ENCODE measurements at regions not wholly inside any gene's neighbourhood (a gene's known extent, or its start where the extent isn't known, plus 50 kb on each side); places are given as distances from the start of the nearest gene placed in this dataset.

- no peaks in the 10 kb centered on the region for H3K36me3 Mint-ChIP-seq (ENCODE audit: insufficient read depth, unreplicated experiment)
- H3K4me3 Mint-ChIP-seq (ENCODE audit: unreplicated experiment) = no peak overlapping the region
- no peaks in the 10 kb centered on the region for H3K4me1 ChIP-seq
- DNase-seq = no peak
- peaks cover 9% of the 10 kb centered on the region for H3K9me3 Mint-ChIP-seq (ENCODE audit: unreplicated experiment)
- H3K27me3 ChIP-seq (replicated peaks; ENCODE audit: control insufficient read depth, insufficient read depth, low read length) = no peaks in the 10 kb centered on the region
- no peaks in the 10 kb centered on the region for H3K9me3 ChIP-seq
- intact Hi-C loops (cut with micrococcal nuclease; ENCODE audit: unreplicated experiment) = no loop called here
- no peak overlapping the region for H3K27ac Mint-ChIP-seq (ENCODE audit: unreplicated experiment)
- ChIA-PET CTCF (no interaction called here), POLR2A (no interaction called here)
- H3K4me1 Mint-ChIP-seq (ENCODE audit: low read depth, unreplicated experiment) = no peaks in the 10 kb centered on the region
- BruUV-seq (replicated peaks) = no TSS peak
- H3K27me3 Mint-ChIP-seq (ENCODE audit: insufficient read depth, unreplicated experiment) = no peaks in the 10 kb centered on the region
- no peak overlapping the region for H3K4me3 ChIP-seq (ENCODE audit: low read depth, low read length)
- TF ChIP-seq CTCF (IDR thresholded peaks at IDR 0.05; ENCODE audit: insufficient read depth in 1 of 2, low read depth in 1 of 2, low read length in 1 of 2, severe bottlenecking in 1 of 2, unreplicated experiment in 1 of 2) = no peak
- no peaks in the 10 kb centered on the region for H3K36me3 ChIP-seq (ENCODE audit: control insufficient read depth, insufficient read depth, low read length)
Measured at GRCh38 chr4:11895766-11896165, 467.1 kb upstream of the HS3ST1 start.

- Histone ChIP-seq H3K4me3 (ENCODE audit: low read depth, low read length) (no peak overlapping the region), H3K36me3 (ENCODE audit: control insufficient read depth, insufficient read depth, low read length) (no peaks in the 10 kb centered on the region), H3K9me3 (no peaks in the 10 kb centered on the region), H3K4me1 (no peaks in the 10 kb centered on the region), H3K27me3 (replicated peaks; ENCODE audit: control insufficient read depth, insufficient read depth, low read length) (no peaks in the 10 kb centered on the region)
- Mint-ChIP-seq H3K9me3 (ENCODE audit: unreplicated experiment) (peaks cover 9% of the 10 kb centered on the region), H3K36me3 (ENCODE audit: insufficient read depth, unreplicated experiment) (no peaks in the 10 kb centered on the region), H3K27ac (ENCODE audit: unreplicated experiment) (no peak overlapping the region), H3K4me3 (ENCODE audit: unreplicated experiment) (no peak overlapping the region), H3K27me3 (ENCODE audit: insufficient read depth, unreplicated experiment) (no peaks in the 10 kb centered on the region), H3K4me1 (ENCODE audit: low read depth, unreplicated experiment) (no peaks in the 10 kb centered on the region)
- POLR2A ChIA-PET = no interaction called here
- no TSS peak for BruUV-seq (replicated peaks)
- DNase-seq = no peak
- CTCF ChIA-PET = no interaction called here
- intact Hi-C loops (cut with micrococcal nuclease; ENCODE audit: unreplicated experiment) = no loop called here
- no peak for TF ChIP-seq CTCF (IDR thresholded peaks at IDR 0.05; ENCODE audit: insufficient read depth in 1 of 2, low read depth in 1 of 2, low read length in 1 of 2, severe bottlenecking in 1 of 2, unreplicated experiment in 1 of 2)
Measured at GRCh38 chr4:11894977-11895376, 466.3 kb upstream of the HS3ST1 start.

GRCh38 chr4:11894221-11894620, 465.5 kb upstream of the HS3ST1 start:
- H3K27me3 Mint-ChIP-seq (ENCODE audit: insufficient read depth, unreplicated experiment) = no peaks in the 10 kb centered on the region
- H3K9me3 Mint-ChIP-seq (ENCODE audit: unreplicated experiment) = peaks cover 9% of the 10 kb centered on the region
- no peak overlapping the region for H3K4me3 Mint-ChIP-seq (ENCODE audit: unreplicated experiment)
- ChIA-PET POLR2A (no interaction called here), CTCF (no interaction called here)
- DNase-seq = no peak
- Histone ChIP-seq H3K9me3 (no peaks in the 10 kb centered on the region), H3K4me3 (ENCODE audit: low read depth, low read length) (no peak overlapping the region), H3K36me3 (ENCODE audit: control insufficient read depth, insufficient read depth, low read length) (no peaks in the 10 kb centered on the region), H3K27me3 (replicated peaks; ENCODE audit: control insufficient read depth, insufficient read depth, low read length) (no peaks in the 10 kb centered on the region), H3K4me1 (no peaks in the 10 kb centered on the region)
- no peak for TF ChIP-seq CTCF (IDR thresholded peaks at IDR 0.05; ENCODE audit: insufficient read depth in 1 of 2, low read depth in 1 of 2, low read length in 1 of 2, severe bottlenecking in 1 of 2, unreplicated experiment in 1 of 2)
- H3K36me3 Mint-ChIP-seq (ENCODE audit: insufficient read depth, unreplicated experiment) = no peaks in the 10 kb centered on the region
- H3K4me1 Mint-ChIP-seq (ENCODE audit: low read depth, unreplicated experiment) = no peaks in the 10 kb centered on the region
- no TSS peak for BruUV-seq (replicated peaks)
- H3K27ac Mint-ChIP-seq (ENCODE audit: unreplicated experiment) = no peak overlapping the region
- intact Hi-C loops (cut with micrococcal nuclease; ENCODE audit: unreplicated experiment) = no loop called here

Measured in Caco-2 (cell line).